Muscle layer of colon (tissue), 2 donors: ENCODE measurements at regions not wholly inside any gene's neighbourhood (a gene's known extent, or its start where the extent isn't known, plus 50 kb on each side); places are given as distances from the start of the nearest gene placed in this dataset.

ENCODE experiments used
- H3K27ac ChIP-seq: one replicate; pipeline ENCODE4 v1.7.0; 2013; ENCODE audit warnings: low read depth, mild to moderate bottlenecking, low read length, moderate library complexity
- H3K27me3 ChIP-seq, 2 donors: one replicate each; pipeline ENCODE4 v1.7.0; 2013; ENCODE audit warnings: low read length in 2 of 2, mild to moderate bottlenecking in 2 of 2; ENCODE audit not compliant: insufficient read depth in 2 of 2, control insufficient read depth in 1 of 2
- H3K36me3 ChIP-seq: one replicate; pipeline ENCODE4 v1.7.0; 2013; ENCODE audit warnings: mild to moderate bottlenecking, low read length; ENCODE audit not compliant: insufficient read depth
- H3K4me1 ChIP-seq: one replicate; pipeline ENCODE4 v1.7.0; 2013; ENCODE audit warnings: mild to moderate bottlenecking, low read length; ENCODE audit not compliant: insufficient read depth
- H3K4me3 ChIP-seq, 2 donors: one replicate each; pipeline ENCODE4 v1.7.0; 2013; ENCODE audit warnings: low read length in 2 of 2, low read depth in 1 of 2, mild to moderate bottlenecking in 1 of 2, moderate library complexity in 1 of 2
- H3K9ac ChIP-seq: one replicate; pipeline ENCODE4 v1.7.0; 2013; ENCODE audit warnings: low read length
- H3K9me3 ChIP-seq: one replicate; pipeline ENCODE4 v1.7.0; 2013; ENCODE audit warnings: mild to moderate bottlenecking, low read length
- donor health status: abdominal sarcoma.
- donor health status: Adenocarcinoma of cecum.

DNA sequence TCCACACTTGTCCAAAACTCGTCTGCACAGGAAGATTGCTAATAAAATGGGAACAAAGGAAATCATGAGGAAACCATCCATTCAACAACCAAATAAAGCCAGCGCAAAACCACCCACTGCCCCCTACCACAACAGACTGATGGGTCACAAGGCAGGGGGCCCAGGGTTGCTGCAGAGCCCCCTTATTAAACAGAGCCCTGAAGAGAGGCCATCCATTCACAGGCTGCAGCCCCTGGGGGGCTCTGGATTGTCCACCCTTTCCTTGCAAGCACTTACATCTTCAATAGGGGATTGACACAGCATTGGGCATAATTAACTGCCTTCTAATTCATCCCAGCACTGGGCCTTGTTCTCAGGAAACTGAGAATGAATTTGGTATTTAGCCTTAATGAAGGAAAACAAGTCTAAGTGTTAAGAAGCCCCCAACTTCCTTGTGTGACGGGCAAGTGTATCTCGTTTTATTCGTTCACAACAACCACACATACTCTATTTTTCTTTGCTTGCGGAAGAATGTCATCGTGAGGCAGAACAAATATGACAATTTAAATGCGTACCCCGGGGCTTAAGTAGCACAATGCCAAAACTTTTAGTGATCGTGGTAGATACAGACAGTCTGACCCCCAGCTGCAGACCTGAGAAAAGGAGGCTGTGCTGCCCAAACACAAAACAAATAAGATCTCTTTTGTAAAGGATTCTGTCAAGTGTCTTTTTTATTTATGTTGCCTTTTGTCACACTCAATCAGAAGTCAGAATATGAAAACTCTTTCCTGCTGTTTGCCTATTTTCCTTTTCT is 144.0 kb downstream of the SEMA6D start:
- no peaks in the 10 kb centered on the region for H3K27me3 ChIP-seq
- no peaks in the 10 kb centered on the region for H3K9me3 ChIP-seq
- H3K4me1 ChIP-seq = no peaks in the 10 kb centered on the region
- H3K9ac ChIP-seq = no peak overlapping the region
- H3K4me3 ChIP-seq = no peak overlapping the region
- no peaks in the 10 kb centered on the region for H3K36me3 ChIP-seq
- no peak overlapping the region for H3K27ac ChIP-seq

DNA sequence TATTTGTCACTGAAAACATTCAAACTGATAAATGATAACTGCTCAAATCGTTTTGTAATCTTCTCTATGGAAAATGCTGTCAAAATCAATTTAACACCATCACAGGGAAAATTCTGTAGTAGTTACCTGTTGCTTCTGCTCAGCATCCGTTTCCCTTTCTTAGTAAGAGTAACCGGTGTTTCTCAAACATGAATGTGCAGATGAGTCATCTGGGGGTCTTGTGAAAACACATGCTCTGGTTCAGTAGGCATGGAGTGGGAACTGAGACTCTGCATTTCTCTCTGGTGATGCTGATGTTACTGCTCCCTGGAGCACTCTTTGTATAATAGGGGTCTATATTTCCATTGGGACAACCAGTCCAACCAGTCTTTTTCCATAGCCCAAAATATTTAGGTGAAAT is 145.1 kb downstream of the SEMA6D start:
- Histone ChIP-seq H3K9ac (no peak overlapping the region), H3K27me3 (no peaks in the 10 kb centered on the region), H3K9me3 (no peaks in the 10 kb centered on the region), H3K27ac (no peak overlapping the region), H3K36me3 (no peaks in the 10 kb centered on the region), H3K4me1 (no peaks in the 10 kb centered on the region), H3K4me3 (no peak overlapping the region)

DNA sequence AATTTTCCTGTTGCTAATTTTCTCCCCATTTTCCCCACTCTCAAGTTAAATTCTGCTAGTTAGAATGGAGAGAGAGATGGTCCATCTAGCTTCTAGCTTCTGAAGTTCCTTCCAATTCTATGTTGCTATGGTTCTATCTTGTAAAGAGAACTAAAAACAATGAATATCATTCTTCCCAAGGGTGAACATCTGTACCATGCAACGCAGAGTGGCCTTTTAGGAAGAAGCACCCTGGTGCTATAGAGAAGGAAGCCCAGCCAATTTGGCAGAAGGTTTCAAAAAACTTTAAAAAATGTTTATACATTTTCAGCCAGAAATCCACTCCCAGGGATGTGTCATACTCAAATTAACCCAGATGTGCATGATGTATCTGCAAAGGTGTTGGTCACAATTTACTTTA is 149.1 kb downstream of the SEMA6D start:
- Histone ChIP-seq H3K36me3 (no peaks in the 10 kb centered on the region), H3K9ac (no peak overlapping the region), H3K27ac (no peak overlapping the region), H3K27me3 (no peaks in the 10 kb centered on the region), H3K9me3 (no peaks in the 10 kb centered on the region), H3K4me1 (no peaks in the 10 kb centered on the region), H3K4me3 (no peak overlapping the region)

DNA sequence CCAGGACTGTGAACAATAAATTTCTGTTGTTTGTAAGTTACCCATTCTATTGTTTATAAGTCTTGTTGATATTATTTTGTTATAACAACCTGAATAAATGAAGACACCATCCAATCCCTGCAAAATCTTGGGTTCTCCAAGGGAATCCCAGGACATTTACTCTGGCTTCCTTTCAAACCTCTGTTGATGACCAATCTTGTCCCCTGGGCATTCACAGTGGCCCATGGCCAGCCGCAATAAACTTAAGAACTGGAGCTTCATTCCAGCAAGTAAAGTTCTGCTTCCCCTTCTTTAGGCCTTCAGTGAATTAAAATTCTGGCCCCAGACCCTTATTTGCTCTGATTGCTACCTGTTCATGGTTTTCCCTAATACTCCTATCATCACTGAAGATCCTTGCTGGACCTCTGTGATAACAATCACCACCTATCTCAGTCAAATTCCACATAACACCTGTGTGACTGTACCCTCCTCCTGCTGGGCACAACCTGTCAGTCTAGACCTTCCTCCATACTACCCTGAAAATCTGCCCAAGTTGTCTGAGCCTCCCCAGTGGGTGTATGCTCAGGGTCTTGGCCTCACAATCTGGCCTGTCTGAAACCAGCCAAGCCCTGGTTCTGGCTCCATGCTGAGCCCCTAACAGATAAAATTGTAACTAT is 153.1 kb downstream of the SEMA6D start:
- Histone ChIP-seq H3K27ac (no peak overlapping the region), H3K9ac (no peak overlapping the region), H3K36me3 (no peaks in the 10 kb centered on the region), H3K4me1 (no peaks in the 10 kb centered on the region), H3K9me3 (no peaks in the 10 kb centered on the region), H3K4me3 (no peak overlapping the region), H3K27me3 (no peaks in the 10 kb centered on the region)

DNA sequence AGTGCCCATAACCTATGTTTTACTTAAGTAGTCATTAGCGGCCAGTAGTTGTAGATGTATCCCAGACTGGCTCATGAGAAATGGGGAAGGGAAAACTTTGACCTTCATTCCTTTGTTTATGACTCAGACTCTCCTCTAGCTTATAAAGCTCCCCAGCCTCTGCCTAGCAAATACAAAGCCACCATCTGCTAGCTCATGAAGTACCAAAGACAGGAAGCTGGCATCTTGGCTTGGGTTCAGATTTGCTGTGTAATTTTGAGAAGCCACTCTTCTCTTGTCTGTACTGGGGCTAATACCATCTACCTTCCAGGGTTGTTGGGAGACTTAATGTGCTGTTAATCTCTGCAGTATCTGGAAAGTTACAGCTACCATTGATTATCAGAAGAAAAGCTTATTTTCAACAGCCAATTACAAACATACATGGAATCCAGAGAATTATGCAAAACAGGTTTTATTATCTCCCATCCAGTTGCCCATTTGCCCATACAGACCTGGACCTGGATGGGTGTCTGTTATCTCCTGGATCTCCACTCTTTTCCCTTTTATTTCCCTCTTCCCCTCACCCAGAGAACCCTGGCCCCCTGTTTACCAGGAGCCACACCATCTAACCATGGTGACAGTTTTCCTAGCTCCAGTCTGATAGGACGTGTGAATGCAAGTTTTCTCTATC is 153.8 kb downstream of the SEMA6D start:
- Histone ChIP-seq H3K4me1 (no peaks in the 10 kb centered on the region), H3K9me3 (no peaks in the 10 kb centered on the region), H3K9ac (no peak overlapping the region), H3K27ac (no peak overlapping the region), H3K36me3 (no peaks in the 10 kb centered on the region), H3K27me3 (no peaks in the 10 kb centered on the region), H3K4me3 (no peak overlapping the region)

DNA sequence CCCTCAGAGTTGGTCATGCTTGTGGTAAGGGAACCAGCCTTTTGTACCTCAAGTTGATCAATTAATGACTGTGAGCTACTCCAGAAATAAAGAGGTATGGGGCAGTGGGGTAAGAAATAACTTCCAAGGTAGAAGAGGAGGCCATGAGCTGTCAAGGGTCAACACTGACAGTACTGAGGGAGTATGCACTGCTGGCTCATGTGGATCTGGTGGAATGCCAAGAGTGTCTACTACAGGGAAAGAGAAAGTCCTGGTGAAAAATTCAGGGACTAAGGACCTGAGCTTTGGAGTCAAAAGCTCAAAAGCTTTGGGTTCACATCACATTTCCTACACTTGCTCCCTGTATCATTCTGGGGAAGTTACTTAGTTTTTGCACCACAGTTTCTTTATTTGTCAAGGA is 154.9 kb downstream of the SEMA6D start:
- no peak overlapping the region for H3K27ac ChIP-seq
- no peak overlapping the region for H3K4me3 ChIP-seq
- H3K27me3 ChIP-seq = no peaks in the 10 kb centered on the region
- H3K9ac ChIP-seq = no peak overlapping the region
- H3K9me3 ChIP-seq = no peaks in the 10 kb centered on the region
- no peaks in the 10 kb centered on the region for H3K36me3 ChIP-seq
- H3K4me1 ChIP-seq = no peaks in the 10 kb centered on the region

DNA sequence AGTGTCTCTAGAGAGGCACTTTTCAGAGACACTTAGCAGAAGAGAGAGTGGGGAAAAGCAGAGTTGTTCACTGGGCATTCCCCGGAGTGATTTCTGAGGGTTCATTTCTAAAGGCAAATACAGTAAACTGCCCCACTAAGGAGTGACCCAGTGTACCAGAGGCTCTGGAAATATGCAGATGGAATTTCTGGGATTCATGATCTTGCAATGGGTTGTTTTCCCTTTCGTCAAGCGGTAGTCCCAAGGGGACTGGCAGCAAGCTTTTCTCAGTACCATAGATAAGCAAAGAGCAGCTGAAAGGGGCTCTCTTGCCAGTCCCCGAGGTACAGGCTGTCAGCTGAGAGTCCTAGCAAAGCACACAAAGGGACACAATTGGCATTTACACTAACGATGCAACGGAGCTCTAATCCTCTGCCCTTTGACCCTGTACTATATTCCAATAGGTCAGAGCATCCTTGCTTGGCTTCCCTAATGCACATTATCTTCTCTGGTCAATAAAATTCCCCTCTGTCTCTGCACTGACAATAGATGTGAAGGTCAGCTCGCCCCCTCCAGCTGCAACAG is 155.6 kb downstream of the SEMA6D start:
- H3K9ac ChIP-seq = no peak overlapping the region
- no peaks in the 10 kb centered on the region for H3K9me3 ChIP-seq
- H3K27me3 ChIP-seq = no peaks in the 10 kb centered on the region
- H3K4me1 ChIP-seq = no peaks in the 10 kb centered on the region
- no peaks in the 10 kb centered on the region for H3K36me3 ChIP-seq
- no peak overlapping the region for H3K4me3 ChIP-seq
- no peak overlapping the region for H3K27ac ChIP-seq

DNA sequence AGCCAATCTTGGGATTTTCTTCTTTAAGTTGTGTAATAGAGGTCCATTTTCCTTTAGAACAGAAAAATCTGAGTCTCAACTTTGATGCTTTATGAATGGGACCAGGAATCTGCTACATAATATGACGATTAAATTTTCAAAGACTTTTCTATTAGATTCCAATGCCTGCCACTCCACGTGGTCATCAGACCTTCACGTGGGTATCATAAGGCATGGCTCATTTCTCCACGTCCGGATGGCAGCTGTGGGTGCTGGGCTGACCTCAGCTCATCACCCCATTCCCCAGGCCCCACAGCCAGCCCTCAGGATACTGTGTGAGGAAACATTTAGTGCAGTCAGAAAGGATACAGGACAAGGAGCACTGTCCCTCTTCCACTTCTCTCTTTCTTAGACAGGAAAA is 159.7 kb downstream of the SEMA6D start:
- Histone ChIP-seq H3K27ac (no peak overlapping the region), H3K4me3 (no peak overlapping the region), H3K36me3 (no peaks in the 10 kb centered on the region), H3K9ac (no peak overlapping the region), H3K27me3 (no peaks in the 10 kb centered on the region), H3K4me1 (no peaks in the 10 kb centered on the region), H3K9me3 (no peaks in the 10 kb centered on the region)

DNA sequence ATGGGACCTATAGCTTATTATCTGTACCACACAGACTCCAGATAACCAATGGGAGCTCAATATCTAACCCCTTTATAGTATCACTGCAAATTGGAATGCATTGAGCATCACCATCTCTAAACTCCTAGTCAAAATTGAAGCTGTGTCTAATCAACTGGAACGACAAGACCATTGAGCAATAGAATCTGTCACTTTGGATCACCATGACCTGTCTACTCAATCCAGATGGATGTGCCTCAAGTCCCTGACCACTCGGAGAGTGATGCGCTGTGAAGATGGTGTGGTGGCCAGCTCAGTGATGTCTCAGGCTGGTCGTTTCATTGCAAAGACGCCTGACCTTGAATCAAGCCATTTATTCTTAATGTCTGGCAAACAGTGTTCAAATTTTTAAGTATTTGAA is 160.5 kb downstream of the SEMA6D start:
- no peaks in the 10 kb centered on the region for H3K36me3 ChIP-seq
- H3K9me3 ChIP-seq = no peaks in the 10 kb centered on the region
- no peaks in the 10 kb centered on the region for H3K27me3 ChIP-seq
- H3K9ac ChIP-seq = no peak overlapping the region
- H3K4me3 ChIP-seq = no peak overlapping the region
- H3K27ac ChIP-seq = no peak overlapping the region
- no peaks in the 10 kb centered on the region for H3K4me1 ChIP-seq

DNA sequence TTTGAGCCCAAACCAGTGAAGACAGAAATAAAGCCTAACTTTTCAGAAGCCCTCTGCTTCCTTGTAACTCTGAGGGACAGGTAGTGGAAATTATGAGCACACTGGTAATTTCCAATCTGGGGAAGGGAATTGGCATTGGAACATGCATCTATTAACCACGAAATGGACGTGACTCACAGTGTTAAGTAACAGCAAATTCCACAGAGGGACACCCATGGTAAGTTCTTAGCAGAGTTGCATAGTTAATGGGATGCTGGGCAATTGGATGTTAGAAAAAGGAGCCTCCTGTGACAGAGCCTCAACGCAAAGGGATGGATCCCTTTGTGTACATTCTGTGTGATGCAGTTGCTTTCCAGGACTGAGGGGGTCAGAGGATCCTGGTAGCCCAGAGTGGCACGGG is 168.6 kb downstream of the SEMA6D start:
- H3K4me3 ChIP-seq = no peak overlapping the region
- H3K36me3 ChIP-seq = no peaks in the 10 kb centered on the region
- H3K9ac ChIP-seq = no peak overlapping the region
- no peaks in the 10 kb centered on the region for H3K27me3 ChIP-seq
- no peaks in the 10 kb centered on the region for H3K4me1 ChIP-seq
- H3K27ac ChIP-seq = no peak overlapping the region
- H3K9me3 ChIP-seq = no peaks in the 10 kb centered on the region

DNA sequence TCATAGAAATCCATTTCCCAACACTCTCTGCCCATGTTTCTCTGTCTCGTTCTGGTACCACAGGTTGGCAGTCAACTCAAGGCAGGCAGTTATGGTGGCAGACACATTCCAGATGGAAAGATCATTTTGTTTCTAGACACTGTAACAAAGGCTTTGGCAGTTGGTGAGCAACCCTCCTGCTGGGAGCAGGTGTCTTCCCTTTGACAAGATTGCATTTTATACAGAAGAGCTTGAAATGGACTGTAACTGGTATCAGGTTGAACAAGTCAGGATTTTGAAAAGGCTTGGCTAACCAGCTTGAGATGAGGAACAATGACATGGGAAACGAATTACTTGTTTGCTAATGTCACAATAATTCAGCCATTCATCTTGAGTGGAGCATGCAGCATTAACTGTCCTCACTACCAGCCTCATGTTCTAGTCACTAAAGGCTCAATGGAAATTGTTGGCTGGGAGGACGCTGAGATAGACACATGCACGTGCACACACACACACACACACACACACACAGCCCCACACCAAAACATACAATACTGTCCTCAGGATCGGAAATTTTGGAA is 170.0 kb downstream of the SEMA6D start:
- no peaks in the 10 kb centered on the region for H3K4me1 ChIP-seq
- H3K4me3 ChIP-seq = no peak overlapping the region
- no peak overlapping the region for H3K9ac ChIP-seq
- H3K9me3 ChIP-seq = no peaks in the 10 kb centered on the region
- H3K27ac ChIP-seq = no peak overlapping the region
- no peaks in the 10 kb centered on the region for H3K27me3 ChIP-seq
- no peaks in the 10 kb centered on the region for H3K36me3 ChIP-seq
